Inflammatory macrophage treated with lipopolysaccharide for 1 hour (primary cell): ENCODE measurements at regions not wholly inside any gene's neighbourhood (a gene's known extent, or its start where the extent isn't known, plus 50 kb on each side); places are given as distances from the start of the nearest gene placed in this dataset.
A peak's percentile ranks its signal among the peaks of the same experiment; 100 is the strongest.

Experiments
- DNase-seq, 2 donors: peaks; one replicate each; pipeline ENCODE4 v3.0.0-alpha.2; 2020 to 2022

DNA sequence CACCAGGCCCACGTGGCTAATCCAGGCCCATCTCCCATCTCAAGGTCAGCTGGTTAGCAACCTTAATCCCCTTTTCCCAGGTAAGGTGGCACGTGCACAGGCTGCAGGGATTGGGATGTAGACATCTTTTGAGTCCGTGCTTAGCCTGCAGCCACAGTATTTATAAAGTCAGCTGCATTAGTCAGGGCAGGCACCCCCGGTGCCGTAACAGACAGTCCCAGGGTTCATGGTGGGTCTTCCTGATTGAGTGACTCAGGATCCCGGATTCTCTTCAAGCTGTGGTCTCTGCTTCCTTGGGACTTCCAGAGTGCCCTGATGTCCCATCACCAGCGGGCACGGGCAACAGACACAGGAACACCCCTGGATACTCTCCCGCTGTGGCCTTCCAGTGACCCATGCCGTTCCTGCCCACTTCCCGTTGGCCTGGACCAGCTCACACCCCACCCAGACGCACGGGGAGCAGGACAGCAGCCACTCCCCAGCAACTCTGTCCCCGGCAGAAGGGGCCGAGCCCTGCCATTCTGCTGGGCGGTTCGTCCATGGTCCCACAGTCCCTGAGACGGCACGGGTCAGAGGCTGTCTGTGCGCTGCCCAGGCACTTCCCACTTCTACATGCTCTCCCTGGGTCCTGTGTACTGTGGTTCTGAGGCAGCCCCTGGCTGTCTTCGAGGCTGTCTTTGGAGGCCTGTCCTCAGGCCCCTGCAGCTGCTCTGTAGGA is 248.6 kb upstream of the GSE1 start:
- no peak for DNase-seq

DNA sequence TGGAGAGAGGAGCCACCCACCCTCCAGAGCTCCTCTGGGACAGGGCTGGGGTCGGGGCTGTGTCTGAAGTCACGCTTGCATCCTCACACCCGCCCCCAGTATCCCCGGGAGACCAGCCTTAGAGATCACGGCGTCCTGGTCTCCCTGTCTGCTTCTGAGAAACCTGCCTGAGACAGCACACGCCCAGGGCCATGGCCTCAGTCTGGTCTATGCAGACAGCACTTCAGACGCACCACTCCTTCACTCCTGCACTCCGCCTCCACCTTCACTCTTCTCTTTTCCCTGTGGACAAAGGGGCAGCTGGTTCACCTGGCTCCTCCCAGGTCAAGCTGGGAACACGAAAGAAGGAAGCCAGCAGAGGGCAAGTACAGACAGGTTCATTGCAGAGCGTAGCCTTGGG is 248.0 kb upstream of the GSE1 start:
- DNase-seq: no peak

DNA sequence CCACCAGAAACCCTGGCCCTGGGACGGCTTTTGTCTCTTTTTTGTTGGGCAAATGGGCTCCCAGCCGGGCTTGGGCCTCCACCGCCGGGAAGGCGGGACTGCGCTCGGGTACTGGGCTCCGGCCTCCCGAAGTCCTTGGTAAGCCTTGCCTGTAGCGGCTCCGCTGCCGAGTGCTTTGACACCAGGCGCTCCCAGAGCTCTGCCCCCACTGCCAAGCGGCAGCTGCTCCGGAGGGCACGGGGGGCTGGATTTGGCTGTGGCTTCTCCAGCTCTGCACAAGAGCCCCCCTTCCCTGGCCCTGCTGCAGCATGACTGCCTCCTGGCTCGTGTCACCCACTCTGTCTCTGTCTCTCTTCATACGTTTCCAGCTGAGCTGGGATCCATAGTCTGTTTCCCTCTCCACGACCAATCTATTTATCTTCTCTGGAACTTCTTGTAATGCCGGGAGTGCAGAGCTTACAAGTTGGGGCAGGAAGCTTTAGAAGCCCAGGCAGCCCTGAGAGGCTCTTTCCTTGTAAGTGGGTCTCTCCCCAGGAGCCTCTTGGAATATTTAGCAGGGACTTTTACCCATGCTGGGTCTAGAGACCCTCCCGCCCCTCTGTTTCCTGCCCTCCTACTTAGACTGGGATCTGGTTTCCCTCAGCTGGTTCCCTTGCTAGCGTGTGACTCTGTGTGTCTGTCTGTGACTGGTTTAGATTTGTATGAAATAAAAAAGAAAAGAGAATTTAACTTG is 246.9 kb upstream of the GSE1 start:
- DNase-seq: no peak

DNA sequence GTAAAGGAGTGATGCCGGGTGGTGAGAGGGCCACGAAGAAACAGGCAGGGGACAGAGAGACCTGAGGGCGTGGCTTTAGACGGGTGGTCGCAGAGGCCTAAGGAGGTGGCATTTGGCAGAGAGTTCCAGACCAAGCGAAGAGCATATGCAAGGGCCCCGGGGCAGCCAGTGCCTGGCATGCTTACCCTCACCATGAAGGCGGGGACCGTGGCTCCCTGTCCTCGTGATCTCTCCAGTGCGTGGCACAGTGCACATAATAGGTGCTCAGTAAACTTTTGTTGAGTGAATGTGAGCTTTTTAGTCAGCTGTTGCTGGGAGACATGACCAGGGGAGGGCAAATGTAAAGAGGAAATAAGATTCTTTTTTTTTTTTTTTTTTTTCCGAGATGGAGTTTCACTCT is 245.6 kb upstream of the GSE1 start:
- no peak for DNase-seq

DNA sequence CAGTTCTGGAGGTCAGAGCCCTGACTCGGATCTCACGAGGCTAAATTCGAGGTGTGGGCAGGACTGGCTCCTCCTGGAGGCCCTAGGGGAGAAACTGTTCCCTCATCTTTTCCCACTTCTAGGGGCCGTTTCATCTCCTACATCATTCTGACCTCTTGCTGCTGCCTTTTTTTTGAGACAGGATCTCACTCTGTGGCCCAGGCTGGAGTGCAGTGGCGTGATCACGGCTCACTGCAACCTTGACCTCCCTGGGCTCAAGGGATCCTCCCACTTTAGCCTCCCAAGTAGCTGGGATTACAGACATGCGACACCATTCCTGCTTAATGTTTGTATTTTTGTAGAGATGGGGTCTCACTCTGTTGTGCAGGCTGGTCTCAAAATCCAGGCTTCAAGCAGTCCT is 244.1 kb upstream of the GSE1 start:
- DNase-seq: no peak

DNA sequence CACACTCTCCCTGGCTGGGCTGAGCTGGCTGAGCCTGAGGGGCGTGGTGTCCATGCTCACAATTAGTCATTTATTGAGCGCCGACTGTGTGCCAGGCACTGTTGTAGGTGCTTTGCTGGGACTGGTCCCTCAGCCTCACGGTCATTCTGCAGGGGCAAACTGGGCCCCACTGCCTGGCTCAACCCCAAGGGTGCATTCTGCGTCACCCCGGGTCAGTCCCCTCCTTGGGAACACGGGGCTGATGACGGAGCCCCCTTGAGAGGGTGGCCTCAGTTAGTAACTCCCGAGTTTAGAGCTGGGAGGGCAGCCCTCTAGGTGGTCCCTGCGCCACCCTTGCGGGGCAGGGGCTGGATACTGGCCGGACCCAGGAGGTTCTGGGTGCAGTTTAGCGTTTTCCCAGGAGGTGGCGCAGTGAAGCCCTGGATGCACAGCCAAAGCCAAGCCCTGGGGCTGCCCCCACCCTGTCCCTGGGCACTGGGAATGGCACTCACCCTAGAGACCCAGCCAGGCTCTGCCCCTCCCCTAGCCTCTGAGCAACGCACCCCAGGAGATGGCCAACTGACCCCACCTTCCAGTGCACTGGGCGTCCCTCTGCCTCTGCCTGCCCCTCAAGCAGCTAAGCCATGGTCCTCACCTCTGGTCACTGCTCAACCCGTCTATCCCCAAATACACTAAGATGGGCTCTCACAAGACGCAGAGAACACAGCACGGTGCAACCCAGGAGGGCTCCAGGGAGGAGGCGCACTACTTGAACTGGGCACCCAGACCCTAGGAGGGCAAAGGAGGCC is 243.2 kb upstream of the GSE1 start:
- peak; percentile 14 to 80 for DNase-seq

DNA sequence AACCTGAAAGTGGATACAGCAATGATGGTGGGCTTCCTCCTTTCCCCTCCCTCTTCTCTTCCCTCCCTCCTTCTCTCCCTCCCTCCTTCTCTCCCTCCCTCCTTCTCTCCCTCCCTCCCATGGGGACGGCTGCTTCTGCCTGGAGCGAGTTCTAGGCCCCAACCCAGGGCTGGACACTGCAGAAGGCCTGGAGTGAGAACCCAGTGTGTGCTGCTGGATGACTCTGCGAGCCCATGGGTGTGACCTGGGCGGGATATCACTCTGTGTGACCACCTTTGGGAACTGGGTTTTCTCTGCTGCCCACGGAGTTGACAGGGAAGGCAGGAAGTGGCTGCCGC is 242.6 kb upstream of the GSE1 start:
- DNase-seq: no peak

DNA sequence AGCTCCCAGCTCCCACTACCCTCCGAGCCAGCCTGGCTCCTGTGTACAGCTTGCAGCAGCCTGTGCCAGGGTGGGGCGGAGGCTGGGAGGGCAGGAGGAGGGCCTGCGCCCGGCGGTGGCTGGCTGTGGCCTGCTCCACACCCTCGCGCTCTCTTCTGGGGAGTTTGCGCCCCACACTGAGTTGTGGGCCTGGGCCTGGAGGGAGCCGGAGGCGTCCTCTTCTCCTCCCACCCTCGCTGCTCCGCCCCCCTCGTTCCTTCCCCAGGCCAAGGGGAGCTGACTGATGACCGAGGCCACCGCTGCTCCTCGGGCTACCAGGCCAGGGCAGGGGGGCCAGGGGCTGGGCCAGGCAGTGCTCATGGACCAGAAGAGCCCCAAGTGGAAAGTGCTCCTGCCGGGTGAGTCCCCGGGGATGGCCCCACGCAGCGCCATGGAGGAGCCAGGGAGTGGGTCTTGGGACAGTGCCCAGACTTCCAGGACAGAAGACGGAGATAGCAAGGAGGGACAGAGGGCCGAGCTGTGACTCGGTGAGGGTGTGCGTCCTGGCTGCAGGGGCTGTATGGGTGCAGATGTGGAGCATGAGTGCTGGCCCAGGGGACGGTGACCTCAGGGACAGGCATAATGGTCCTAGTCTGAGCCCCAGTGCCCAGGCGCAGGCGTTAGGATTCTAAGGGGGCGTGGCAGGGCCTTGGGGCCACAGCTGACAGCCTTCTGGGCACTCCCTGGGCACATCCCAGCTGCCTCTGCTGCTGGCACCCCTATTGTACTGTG is 242.1 kb upstream of the GSE1 start:
- no peak for DNase-seq

DNA sequence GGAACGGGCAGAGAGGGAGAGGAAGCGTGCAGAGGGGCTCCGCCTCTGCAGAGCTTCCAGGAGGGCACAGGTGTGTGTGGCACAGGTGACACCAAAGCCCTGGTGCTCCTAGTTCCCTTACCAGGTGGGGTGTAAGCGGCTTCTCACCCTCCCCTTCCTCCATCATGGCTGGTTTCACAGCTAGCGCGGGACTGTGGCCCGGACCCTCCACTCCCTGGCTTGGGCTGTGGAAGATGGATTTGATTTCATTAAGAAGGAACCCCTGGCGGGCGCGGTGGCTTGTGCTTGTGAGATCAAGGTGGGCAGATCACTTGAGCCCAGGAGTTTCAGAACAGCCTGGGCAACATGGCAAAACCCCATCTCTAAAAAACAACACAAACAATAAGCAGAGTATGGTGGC is 241.2 kb upstream of the GSE1 start:
- no peak for DNase-seq

DNA sequence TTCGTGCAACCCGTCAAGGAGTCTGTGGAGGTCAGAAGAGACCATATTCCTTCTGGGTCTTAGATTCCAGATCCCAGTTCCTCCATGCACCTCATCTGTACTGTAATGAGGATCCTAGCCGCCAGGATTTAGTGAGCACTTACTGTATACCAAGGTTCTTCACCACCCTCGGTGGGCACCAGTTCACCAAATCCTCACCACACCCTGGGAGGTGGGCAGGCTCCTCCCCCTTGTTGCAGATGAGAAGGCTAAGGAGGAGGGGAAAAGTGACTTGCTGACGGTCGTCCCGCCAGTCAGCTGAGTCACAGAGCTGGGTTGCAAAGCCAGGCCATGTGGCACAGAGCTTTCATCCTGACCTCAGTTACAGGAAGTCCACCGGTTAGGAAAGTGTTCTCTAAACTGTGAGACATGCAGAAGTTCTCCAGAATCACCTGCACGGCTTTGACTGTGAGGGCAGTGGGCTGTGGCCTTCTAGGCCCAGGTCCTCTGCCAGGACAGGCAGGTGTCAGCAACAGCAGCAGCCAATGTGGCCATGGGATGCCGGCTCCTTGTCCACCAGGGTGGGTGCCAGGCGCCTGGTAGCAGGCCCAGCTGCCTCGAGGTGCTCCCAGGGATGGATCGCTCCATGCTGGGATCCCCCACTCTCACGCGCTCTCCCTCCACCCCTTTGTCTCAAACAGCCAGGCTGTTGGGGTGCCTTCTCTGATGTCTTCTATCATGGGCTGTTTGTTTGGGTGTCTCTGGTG is 240.3 kb upstream of the GSE1 start:
- DNase-seq: peak; percentile 50 to 66

DNA sequence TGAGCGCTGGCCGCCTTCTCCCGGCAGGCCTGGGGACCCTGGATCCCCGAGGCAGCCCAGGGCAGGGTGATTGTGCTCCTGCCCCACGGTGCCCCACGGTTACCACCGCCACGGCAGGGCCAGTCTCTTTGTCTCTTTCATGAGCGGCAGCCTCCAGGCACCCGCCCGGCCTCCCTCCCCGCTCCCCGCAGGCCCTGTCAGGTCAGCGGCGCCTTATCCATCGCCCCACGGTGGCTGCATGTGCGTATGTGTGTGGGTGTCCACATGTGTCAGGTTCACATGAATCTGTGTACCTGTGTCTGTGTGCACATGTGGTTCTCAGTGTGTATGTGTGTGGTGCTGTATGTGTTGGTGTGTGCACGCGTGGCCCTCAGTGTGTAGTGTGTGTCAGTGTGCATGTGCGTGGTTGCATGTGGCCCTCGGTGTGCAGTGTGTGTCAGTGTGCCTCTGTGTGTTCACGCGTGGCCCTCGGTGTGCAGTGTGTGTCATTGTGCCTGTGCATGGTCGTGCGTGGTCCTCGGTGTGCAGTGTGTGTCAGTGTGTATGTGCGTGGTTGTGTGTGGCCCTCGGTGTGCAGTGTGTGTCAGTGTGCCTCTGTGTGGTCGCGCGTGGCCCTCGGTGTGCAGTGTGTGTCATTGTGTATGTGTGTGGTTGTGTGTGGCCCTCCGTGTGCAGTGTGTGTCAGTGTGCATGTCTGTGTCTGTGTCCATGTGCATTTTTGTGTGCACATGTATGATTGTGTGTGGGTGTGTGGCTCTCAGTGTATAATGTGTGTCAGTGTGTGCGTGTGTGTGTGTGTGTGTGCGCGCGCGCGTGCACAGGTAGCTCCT is 239.2 kb upstream of the GSE1 start:
- no peak for DNase-seq

DNA sequence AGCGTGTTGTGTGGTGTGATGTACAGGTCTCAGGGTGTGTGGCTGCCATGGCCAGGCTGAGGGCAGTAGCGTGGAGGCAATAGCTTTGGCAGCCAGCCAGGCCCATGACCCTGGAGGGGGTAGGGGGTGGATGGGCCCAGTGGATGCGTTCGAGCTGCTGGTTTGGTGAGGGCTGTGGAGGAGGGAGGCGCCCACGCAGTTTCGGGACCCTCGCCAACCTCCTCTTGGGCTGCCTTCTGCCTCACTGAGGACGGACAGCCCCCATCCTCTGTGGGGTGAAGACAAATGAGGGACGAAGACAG is 238.6 kb upstream of the GSE1 start:
- DNase-seq: no peak

DNA sequence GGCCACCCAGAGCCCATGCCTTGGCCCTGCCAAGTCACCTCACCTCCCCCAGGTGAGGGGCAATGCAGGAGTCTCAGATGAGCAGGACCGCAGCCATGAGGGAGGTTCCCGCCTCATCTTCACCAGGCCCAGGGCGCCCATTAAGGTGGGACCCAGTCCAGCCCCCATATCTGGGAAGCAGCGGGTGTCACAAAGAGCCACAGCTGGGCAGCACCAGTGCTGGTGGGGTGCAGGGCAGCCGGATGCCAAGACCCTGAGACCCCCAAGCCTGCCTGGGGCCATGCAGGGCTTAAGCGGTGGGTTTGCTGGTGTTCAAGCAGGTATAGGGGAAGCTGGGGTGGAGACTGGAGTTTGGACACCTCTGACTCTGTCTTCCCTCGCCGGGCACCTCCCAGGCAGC is 237.8 kb upstream of the GSE1 start:
- DNase-seq: no peak

DNA sequence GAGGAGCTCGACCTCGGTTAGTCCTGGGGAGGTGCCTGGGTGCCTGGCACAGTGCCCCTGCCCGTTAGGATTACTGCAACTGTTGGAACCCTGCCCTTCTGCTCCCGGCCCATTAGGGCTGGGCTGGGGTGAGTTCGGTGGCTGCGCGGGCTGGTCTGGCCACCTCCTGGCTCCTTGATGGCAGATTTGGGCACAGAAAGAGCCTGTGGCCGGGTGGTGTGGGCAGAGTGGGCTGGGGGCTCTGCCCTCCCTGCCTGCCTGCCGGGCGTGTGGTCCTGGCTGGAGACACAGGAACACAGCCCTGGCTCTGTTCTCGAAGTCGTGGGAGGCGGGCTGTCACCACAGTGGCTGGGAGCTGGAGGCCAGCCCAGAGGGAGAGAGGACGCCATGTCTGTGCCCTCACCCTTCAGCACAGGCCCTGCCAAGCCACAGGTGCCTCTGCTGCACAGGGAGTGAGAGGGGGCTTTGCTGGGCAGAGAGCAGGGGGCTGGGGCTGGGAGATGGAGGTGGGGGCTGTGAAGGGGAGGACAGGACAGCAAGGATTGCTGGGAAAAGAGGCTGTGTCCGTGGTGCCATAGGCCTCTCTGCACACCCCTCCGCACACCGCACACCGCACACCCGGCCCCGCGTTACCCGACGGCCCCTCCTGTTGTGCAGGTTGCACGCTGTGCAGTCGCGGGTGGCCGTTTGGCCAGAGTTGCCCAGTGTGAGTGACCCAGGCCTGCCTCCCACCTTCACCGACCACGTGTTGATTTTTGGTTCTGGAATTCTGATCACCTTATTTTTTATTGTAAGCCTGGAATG is 236.6 kb upstream of the GSE1 start:
- no peak for DNase-seq

DNA sequence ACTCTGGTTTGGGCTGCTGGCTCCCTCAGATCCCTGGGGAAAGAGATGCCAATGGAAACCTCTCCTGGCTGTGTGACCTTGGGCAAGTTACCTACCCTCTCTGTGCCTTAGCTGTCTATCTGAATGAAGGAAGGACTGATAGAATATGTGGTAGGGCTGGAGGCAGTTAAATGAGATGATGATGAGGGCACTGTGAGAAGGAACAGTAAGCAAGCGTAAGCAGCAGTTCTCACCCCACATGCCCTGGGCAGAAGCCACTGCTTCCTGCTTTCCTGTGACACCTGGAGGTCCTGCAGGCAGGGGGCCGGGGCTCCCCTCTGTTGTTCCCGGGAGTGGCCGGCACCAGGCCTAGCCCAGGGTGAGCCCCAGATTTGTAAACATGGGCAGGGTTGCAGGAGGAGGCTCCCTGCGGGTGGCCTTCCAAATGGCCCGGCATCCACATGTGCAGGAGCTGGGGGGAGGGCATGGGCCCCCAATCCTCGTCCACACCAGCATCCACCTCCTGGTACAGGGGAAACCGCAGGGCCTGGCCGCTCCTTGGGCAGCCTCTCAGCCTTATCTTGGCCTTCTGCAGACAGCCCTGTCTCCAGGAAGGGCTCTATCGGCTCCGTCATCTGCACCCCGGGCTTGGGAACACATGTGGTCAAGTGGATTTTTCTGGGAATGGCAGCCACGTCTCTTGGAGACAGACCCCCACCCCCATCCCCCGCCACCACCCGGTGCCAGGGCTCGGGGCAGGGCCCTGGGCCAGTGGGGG is 235.6 kb upstream of the GSE1 start:
- no peak for DNase-seq

DNA sequence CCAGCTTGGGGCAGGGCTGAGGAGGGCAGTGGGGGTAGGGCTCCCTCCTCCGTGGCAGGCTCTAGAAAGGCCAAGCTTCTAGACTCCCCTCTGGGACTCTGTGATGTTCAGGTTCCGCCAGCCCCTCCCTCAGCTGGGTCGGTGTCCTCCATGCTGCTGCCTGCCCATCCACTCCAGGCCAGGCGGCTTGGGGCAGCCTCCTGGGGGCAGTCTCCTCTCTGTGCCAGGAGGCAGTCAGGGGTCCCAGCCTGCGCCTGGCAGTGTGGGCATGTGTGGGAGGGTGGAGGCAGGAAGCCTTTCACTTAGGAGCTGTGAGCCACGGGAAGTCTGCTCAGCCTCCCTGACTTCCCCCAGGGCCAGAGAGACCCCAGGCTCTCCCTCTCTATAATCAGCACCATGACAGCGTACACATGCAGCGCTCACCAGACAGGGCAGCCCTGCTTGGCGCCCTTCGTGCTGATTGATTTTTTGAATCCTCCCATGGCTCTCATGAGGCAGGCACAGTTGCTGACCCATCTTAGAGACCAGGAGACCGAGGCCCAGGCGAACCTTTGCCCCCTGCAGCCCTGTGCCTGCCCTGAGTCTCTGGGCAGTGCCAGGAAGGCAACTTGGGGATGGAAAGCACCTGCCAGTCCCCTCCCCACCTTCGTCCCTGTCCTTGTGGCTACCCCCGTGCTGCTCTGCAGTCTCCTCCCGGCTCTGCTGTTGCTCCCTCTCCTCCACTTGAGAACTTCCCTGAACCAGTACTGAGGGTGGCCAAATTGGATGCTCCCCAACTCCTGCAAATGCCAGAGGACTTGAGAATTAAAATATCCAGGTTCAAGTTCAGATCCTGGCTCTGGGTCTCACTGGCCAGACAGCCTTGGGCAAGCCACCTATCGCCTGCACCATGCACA is 234.7 kb upstream of the GSE1 start:
- DNase-seq: no peak

DNA sequence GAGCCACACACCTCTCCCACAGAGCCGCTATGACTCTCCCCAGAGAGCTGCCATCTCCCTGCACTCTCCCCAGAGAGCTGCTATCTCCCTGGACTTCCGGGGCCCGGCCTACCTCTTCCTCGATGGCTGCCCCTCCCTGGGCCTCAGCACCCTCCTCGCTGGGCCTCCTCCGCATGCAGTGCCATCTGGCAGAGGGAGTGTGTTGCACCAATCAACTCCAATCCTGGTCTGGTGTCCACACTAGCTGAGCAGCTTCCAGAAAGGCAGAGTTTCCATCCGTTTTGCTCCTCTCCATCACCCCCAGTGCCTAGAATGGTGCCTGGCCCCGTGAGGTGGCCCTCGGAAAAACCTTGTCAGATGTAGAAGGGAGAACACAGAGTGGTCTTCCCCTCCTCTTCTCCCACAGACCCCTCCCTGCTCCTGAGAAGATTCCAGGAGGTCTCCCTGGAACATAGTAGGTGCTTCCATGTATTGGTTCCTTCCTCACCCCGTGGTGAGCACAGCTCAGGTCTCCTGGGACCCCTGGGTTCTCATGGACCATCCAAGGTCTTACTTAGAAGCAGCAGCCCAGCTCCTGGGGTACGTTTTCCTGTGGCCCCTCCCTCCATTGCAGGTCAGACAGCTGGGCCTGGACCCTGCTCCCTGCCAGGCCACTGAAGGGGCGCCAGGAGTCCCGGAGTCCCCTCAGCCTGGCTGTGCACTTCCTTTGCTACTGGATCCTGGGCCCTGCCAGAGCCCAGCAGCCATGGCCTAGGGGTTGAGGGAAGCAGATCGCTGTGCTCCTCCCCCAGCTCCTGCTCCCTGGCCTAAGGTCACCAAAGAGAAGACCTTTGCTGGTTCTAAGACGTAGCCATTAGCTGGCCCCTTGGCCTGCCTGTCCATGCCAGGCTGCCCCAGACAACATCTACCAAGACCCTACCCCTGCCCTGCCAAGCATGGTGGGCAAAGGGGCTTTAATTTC is 233.8 kb upstream of the GSE1 start:
- DNase-seq: no peak

DNA sequence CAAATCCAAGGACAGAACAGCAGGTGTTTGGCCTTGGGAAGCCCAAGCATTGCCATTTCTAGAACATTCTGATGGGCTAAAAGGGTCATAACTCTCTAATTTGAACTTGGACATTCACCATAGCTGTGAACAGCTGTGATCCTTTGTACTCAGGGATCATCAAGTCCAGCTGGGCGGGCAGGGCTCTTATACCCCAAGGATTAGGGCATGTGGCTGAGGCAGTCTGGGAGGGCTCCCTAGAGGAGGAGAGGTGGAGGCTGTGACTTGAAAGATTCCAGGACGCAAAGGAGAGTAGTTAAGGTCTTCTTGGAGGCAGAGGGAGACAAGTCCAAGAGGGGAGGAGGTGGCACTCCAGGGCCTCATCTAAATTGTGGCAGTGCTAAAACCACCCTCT is 233.1 kb upstream of the GSE1 start:
- DNase-seq: no peak
